ENCODE measurements at regions not wholly inside any gene's neighbourhood (a gene's known extent, or its start where the extent isn't known, plus 50 kb on each side); places are given as distances from the start of the nearest gene placed in this dataset.

GRCh38 chr2:226603606-226604005, 196.0 kb downstream of the IRS1 start:
- Histone ChIP-seq H3K27ac (ENCODE audit: low read depth in 1 of 2, low read length in 2 of 2) (no peak overlapping the region), H3K9me3 (ENCODE audit: control insufficient read depth in 4 of 4, low read length in 3 of 4) (no peaks in the 10 kb centered on the region), H3K36me3 (ENCODE audit: control insufficient read depth in 4 of 4, insufficient read depth in 3 of 4, low read depth in 1 of 4, low read length in 3 of 4) (no peaks in the 10 kb centered on the region), H3K4me1 (ENCODE audit: control insufficient read depth in 4 of 4, insufficient read depth in 4 of 4, low read length in 3 of 4) (no peaks in the 10 kb centered on the region), H3K27me3 (ENCODE audit: control insufficient read depth in 4 of 4, insufficient read depth in 4 of 4, low read length in 3 of 4) (no peaks in the 10 kb centered on the region), H3K9ac (ENCODE audit: low read depth in 1 of 2, low read length in 2 of 2) (no peak overlapping the region), H3K4me3 (ENCODE audit: low read depth in 1 of 3, low read length in 3 of 3) (no peak overlapping the region)
- DNase-seq (ENCODE audit: low spot score): no peak
- 89% methylated on average over 1 of the region's 1 CpG for WGBS
- no peak for TF ChIP-seq REST (IDR thresholded peaks at IDR 0.05)
- no peak for TF ChIP-seq RAD21 (IDR thresholded peaks at IDR 0.05)
- no peak for TF ChIP-seq TAF1 (conservative IDR thresholded peaks at IDR 0.05)
- no peak for TF ChIP-seq FOXA2 (IDR thresholded peaks at IDR 0.05)
- TF ChIP-seq MAX (IDR thresholded peaks at IDR 0.05): no peak
- no peak for TF ChIP-seq JUND (IDR thresholded peaks at IDR 0.05)
- TF ChIP-seq ATF3 (IDR thresholded peaks at IDR 0.05): no peak
- TF ChIP-seq HNF4G (IDR thresholded peaks at IDR 0.05): no peak
- no peak for TF ChIP-seq YY1 (IDR thresholded peaks at IDR 0.05)
- no peak for TF ChIP-seq FOXA1 (IDR thresholded peaks at IDR 0.05)
- TF ChIP-seq CTCF (IDR thresholded peaks at IDR 0.05; ENCODE audit: low read depth, low read length, missing input control): no peak
- no peak for TF ChIP-seq EGR1 (IDR thresholded peaks at IDR 0.05; ENCODE audit: low read depth in 2 of 2)
- TF ChIP-seq ZBTB33 (IDR thresholded peaks at IDR 0.05): no peak
- TF ChIP-seq RXRA (IDR thresholded peaks at IDR 0.05): no peak
- TF ChIP-seq NR2F2 (IDR thresholded peaks at IDR 0.05): no peak
- TF ChIP-seq SP1 (IDR thresholded peaks at IDR 0.05): no peak
- TF ChIP-seq GABPA (IDR thresholded peaks at IDR 0.05 in 1 of 2, conservative IDR thresholded peaks at IDR 0.05 in 1 of 2): no peak
- TF ChIP-seq HNF4A (conservative IDR thresholded peaks at IDR 0.05): no peak

All from liver (tissue), 8 donors.